ENCODE measurements at regions not wholly inside any gene's neighbourhood (a gene's known extent, or its start where the extent isn't known, plus 50 kb on each side); places are given as distances from the start of the nearest gene placed in this dataset.

- TF ChIP-seq CTCF (IDR thresholded peaks at IDR 0.05; ENCODE audit: poor library complexity) (no peak), EZH2 (IDR thresholded peaks at IDR 0.05; ENCODE audit: borderline replicate concordance) (no peak), EZH2phosphoT487 (IDR thresholded peaks at IDR 0.05; ENCODE audit: low read depth, severe bottlenecking, unreplicated experiment) (no peak)
Observed at GRCh38 chr10:3901370-3901769, 116.4 kb upstream of the KLF6 start.
